GM19328 (cell line): ENCODE measurements at regions not wholly inside any gene's neighbourhood (a gene's known extent, or its start where the extent isn't known, plus 50 kb on each side); places are given as distances from the start of the nearest gene placed in this dataset.

Experiments
- ATAC-seq: cut with Tn5 transposase; IDR thresholded peaks from one replicate; pipeline ENCODE4 v1.9.1; 2021; ENCODE audit warnings: mild to moderate bottlenecking, moderate library complexity; ENCODE audit not compliant: unreplicated experiment

GRCh38 chr5:74300808-74301389, 339.6 kb downstream of the ENC1 start:
- no peak for ATAC-seq

- no peak for ATAC-seq
Measured at GRCh38 chr5:74299833-74300232, 340.7 kb downstream of the ENC1 start.

GRCh38 chr5:74296685-74297408, 343.7 kb downstream of the ENC1 start:
- ATAC-seq = no peak

GRCh38 chr5:74295676-74296075, 344.9 kb downstream of the ENC1 start:
- no peak for ATAC-seq

- ATAC-seq = no peak
Measured at GRCh38 chr5:74295141-74295540, 345.4 kb downstream of the ENC1 start.

GRCh38 chr5:74294231-74294705, 346.3 kb downstream of the ENC1 start:
- ATAC-seq = no peak

GRCh38 chr5:74293182-74293581, 347.3 kb downstream of the ENC1 start:
- ATAC-seq = no peak

GRCh38 chr5:74290634-74291241, 349.8 kb downstream of the ENC1 start:
- no peak for ATAC-seq

- no peak for ATAC-seq
Measured at GRCh38 chr5:74289691-74290090, 350.8 kb downstream of the ENC1 start.

- ATAC-seq = no peak
Measured at GRCh38 chr5:74289238-74289637, 351.3 kb downstream of the ENC1 start.

- no peak for ATAC-seq
Measured at GRCh38 chr5:74288448-74289108, 351.9 kb downstream of the ENC1 start.

GRCh38 chr5:74288038-74288437, 352.5 kb downstream of the ENC1 start:
- no peak for ATAC-seq

- ATAC-seq = no peak
Measured at GRCh38 chr5:74286734-74287695, 353.5 kb downstream of the ENC1 start.

- ATAC-seq = no peak
Measured at GRCh38 chr5:74285675-74286280, 354.8 kb downstream of the ENC1 start.

GRCh38 chr5:74282490-74282889, 358.0 kb downstream of the ENC1 start:
- no peak for ATAC-seq

- no peak for ATAC-seq
Measured at GRCh38 chr5:74281166-74281565, 359.4 kb downstream of the ENC1 start.

GRCh38 chr5:74280306-74280705, 360.2 kb downstream of the ENC1 start:
- ATAC-seq = no peak

- no peak for ATAC-seq
Measured at GRCh38 chr5:74279244-74279643, 361.3 kb downstream of the ENC1 start.

GRCh38 chr5:74277418-74277817, 363.1 kb downstream of the ENC1 start:
- ATAC-seq = no peak
